ENCODE measurements at regions not wholly inside any gene's neighbourhood (a gene's known extent, or its start where the extent isn't known, plus 50 kb on each side); places are given as distances from the start of the nearest gene placed in this dataset.

- no peak overlapping the region for H3K27ac ChIP-seq
Measured at GRCh38 chr11:92109466-92109865, 115.2 kb upstream of the FAT3 start.

GRCh38 chr11:92107331-92107730, 117.3 kb upstream of the FAT3 start:
- no peaks in the 10 kb centered on the region for H3K9me3 ChIP-seq
- TF ChIP-seq POLR2A (IDR thresholded peaks at IDR 0.05) (no peak), CTCF (IDR thresholded peaks at IDR 0.05) (no peak)
- no peaks in the 10 kb centered on the region for H3K36me3 ChIP-seq
- H3K4me3 ChIP-seq = no peak overlapping the region
- H3K27me3 ChIP-seq = no peaks in the 10 kb centered on the region
- H3K27ac ChIP-seq = no peak overlapping the region
- intact Hi-C loops (cut with DNase I; ENCODE audit: low total_unique reads) = no loop called here
- DNase-seq = no peak
- H3K4me1 ChIP-seq = no peaks in the 10 kb centered on the region

More at GRCh38 chr11:92109466-92109865, 115.2 kb upstream of the FAT3 start:
- no peak overlapping the region for H3K4me3 ChIP-seq
- H3K27me3 ChIP-seq = no peaks in the 10 kb centered on the region
- intact Hi-C loops (cut with DNase I; ENCODE audit: low total_unique reads) = no loop called here
- H3K4me1 ChIP-seq = no peaks in the 10 kb centered on the region
- H3K36me3 ChIP-seq = no peaks in the 10 kb centered on the region
- DNase-seq = no peak
- TF ChIP-seq CTCF (IDR thresholded peaks at IDR 0.05) = no peak
- no peaks in the 10 kb centered on the region for H3K9me3 ChIP-seq

GRCh38 chr11:92104349-92104748, 120.3 kb upstream of the FAT3 start:
- Histone ChIP-seq H3K4me1 (no peaks in the 10 kb centered on the region), H3K27me3 (no peaks in the 10 kb centered on the region), H3K36me3 (no peaks in the 10 kb centered on the region), H3K9me3 (no peaks in the 10 kb centered on the region), H3K27ac (no peak overlapping the region), H3K4me3 (no peak overlapping the region)
- DNase-seq = no peak
- no peak for TF ChIP-seq CTCF (IDR thresholded peaks at IDR 0.05)
- no peak for TF ChIP-seq POLR2A (IDR thresholded peaks at IDR 0.05)
- intact Hi-C loops (cut with DNase I; ENCODE audit: low total_unique reads) = no loop called here

GRCh38 chr11:92101920-92102319, 122.7 kb upstream of the FAT3 start:
- H3K27ac ChIP-seq = no peak overlapping the region

GRCh38 chr11:92099183-92099582, 125.4 kb upstream of the FAT3 start:
- Histone ChIP-seq H3K27me3 (no peaks in the 10 kb centered on the region), H3K4me3 (no peak overlapping the region), H3K27ac (no peak overlapping the region), H3K4me1 (no peaks in the 10 kb centered on the region), H3K9me3 (no peaks in the 10 kb centered on the region), H3K36me3 (no peaks in the 10 kb centered on the region)
- no peak for DNase-seq
- intact Hi-C loops (cut with DNase I; ENCODE audit: low total_unique reads) = no loop called here
- no peak for TF ChIP-seq CTCF (IDR thresholded peaks at IDR 0.05)
- no peak for TF ChIP-seq POLR2A (IDR thresholded peaks at IDR 0.05)

More at GRCh38 chr11:92101920-92102319, 122.7 kb upstream of the FAT3 start:
- DNase-seq = no peak
- TF ChIP-seq CTCF (IDR thresholded peaks at IDR 0.05) (no peak), POLR2A (IDR thresholded peaks at IDR 0.05) (no peak)
- H3K9me3 ChIP-seq = no peaks in the 10 kb centered on the region
- H3K36me3 ChIP-seq = no peaks in the 10 kb centered on the region
- intact Hi-C loops (cut with DNase I; ENCODE audit: low total_unique reads) = no loop called here
- no peaks in the 10 kb centered on the region for H3K4me1 ChIP-seq
- H3K27me3 ChIP-seq = no peaks in the 10 kb centered on the region
- no peak overlapping the region for H3K4me3 ChIP-seq
